Cardiac muscle cell (in vitro differentiated cells and primary cell): ENCODE measurements at regions not wholly inside any gene's neighbourhood (a gene's known extent, or its start where the extent isn't known, plus 50 kb on each side); places are given as distances from the start of the nearest gene placed in this dataset.

Source experiments
- DNase-seq, 2 donors: peaks; one replicate each; pipeline versions ENCODE4 v3.0.0 to v3.0.0-alpha.2; 2010 to 2017; ENCODE audit warnings: low read depth in 1 of 2, low spot score in 1 of 2
- H3K27ac ChIP-seq: fragments of 200-600 bp; sonication (generic); 2 replicates; pipeline ENCODE4 v1.5.1; 2016
- H3K27me3 ChIP-seq: fragments of 200-600 bp; sonication (generic); 2 replicates; pipeline ENCODE4 v1.6.0; 2016; ENCODE audit warnings: control low read depth
- H3K36me3 ChIP-seq: fragments of 200-600 bp; sonication (generic); 2 replicates; pipeline ENCODE4 v1.5.1; 2016; ENCODE audit warnings: control low read depth
- H3K4me1 ChIP-seq: fragments of 200-600 bp; sonication (generic); 2 replicates; pipeline ENCODE4 v1.8.1; 2017; ENCODE audit warnings: low read depth, mild to moderate bottlenecking, mixed run types
- H3K4me3 ChIP-seq: fragments of 200-600 bp; sonication (generic); 2 replicates; pipeline ENCODE4 v1.5.1; 2016; ENCODE audit warnings: mild to moderate bottlenecking
- H3K9me3 ChIP-seq: fragments of 200-600 bp; sonication (generic); 2 replicates; pipeline ENCODE4 v1.5.1; 2017; ENCODE audit warnings: low read depth, mild to moderate bottlenecking, control low read depth
- CTCF ChIP-seq: IDR thresholded peaks from 2 replicates; pipeline ENCODE4 v1.5.1; 2012; ENCODE audit warnings: low read depth, mild to moderate bottlenecking, low read length

DNA sequence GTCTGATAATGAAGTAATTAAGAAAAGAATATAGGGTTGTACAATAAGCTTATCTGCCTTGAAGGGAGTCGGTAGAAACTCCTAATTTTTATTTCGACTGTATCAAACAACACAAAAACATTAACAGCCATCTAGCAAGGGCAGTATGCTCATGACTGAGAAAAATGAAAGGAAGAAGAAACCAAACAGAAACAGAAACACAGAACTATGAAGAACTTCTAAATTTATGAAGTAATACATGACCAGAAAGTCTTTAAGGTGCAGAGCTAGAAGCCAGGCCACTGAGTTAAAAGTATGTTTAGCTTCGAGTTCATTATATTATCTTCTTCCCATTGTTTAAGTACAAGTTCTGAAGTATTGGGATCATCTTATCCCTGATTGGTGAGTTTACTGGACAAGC, 367.3 kb upstream of the C9orf72 start:
- Histone ChIP-seq H3K36me3 (no peaks in the 10 kb centered on the region), H3K9me3 (no peaks in the 10 kb centered on the region)
- no peak for TF ChIP-seq CTCF

GRCh38 chr9:27943501-27943900, 370.2 kb upstream of the C9orf72 start:
- peak in 1 of 2 donors; percentile 7 for DNase-seq
- Histone ChIP-seq H3K9me3 (no peaks in the 10 kb centered on the region), H3K27me3 (no peaks in the 10 kb centered on the region), H3K36me3 (no peaks in the 10 kb centered on the region), H3K4me3 (no peak overlapping the region), H3K27ac (no peak overlapping the region), H3K4me1 (peaks cover 10% of the 10 kb centered on the region)
- TF ChIP-seq CTCF, result no peak

More for the DNA sequence above, 367.3 kb upstream of the C9orf72 start:
- Histone ChIP-seq H3K27me3 (no peaks in the 10 kb centered on the region), H3K27ac (no peak overlapping the region), H3K4me3 (no peak overlapping the region), H3K4me1 (peaks cover 10% of the 10 kb centered on the region)
- DNase-seq, result no peak

DNA sequence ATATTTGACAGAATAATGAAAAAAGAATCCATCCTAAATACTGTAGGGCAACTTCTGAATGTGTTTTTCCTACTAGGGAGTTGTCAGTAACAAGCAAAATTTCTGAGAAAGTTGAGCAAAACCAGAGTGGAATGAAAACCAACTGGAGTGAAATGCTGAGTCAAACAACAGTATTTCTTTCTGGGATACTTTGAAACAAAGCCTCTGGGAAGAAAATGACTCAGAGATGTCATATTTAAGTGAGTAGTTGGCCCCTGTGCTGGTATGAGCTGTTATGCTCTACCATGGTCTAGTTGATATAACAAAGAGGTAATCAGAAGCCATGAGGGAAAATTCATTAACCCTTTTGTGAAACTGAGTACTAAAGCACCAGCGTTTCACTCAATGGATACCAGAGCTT, 372.1 kb upstream of the C9orf72 start:
- Histone ChIP-seq H3K27ac (no peak overlapping the region), H3K36me3 (no peaks in the 10 kb centered on the region), H3K4me1 (peaks cover 10% of the 10 kb centered on the region), H3K4me3 (no peak overlapping the region), H3K9me3 (no peaks in the 10 kb centered on the region), H3K27me3 (no peaks in the 10 kb centered on the region)
- no peak for DNase-seq
- TF ChIP-seq CTCF, result no peak

- DNase-seq, result no peak
- H3K27ac ChIP-seq, result no peak overlapping the region
- TF ChIP-seq CTCF, result no peak
- H3K27me3 ChIP-seq, result no peaks in the 10 kb centered on the region
- H3K36me3 ChIP-seq, result no peaks in the 10 kb centered on the region
- no peaks in the 10 kb centered on the region for H3K4me1 ChIP-seq
- H3K4me3 ChIP-seq, result no peak overlapping the region
- no peaks in the 10 kb centered on the region for H3K9me3 ChIP-seq
These were observed 377.1 kb upstream of the C9orf72 start for GRCh38 chr9:27950382-27950781.

GRCh38 chr9:27954858-27955257, 381.6 kb upstream of the C9orf72 start:
- Histone ChIP-seq H3K27ac (no peak overlapping the region), H3K9me3 (no peaks in the 10 kb centered on the region), H3K36me3 (no peaks in the 10 kb centered on the region), H3K27me3 (no peaks in the 10 kb centered on the region), H3K4me3 (no peak overlapping the region), H3K4me1 (no peaks in the 10 kb centered on the region)
- TF ChIP-seq CTCF, result no peak
- no peak for DNase-seq

GRCh38 chr9:27963836-27964235, 390.6 kb upstream of the C9orf72 start:
- no peaks in the 10 kb centered on the region for H3K36me3 ChIP-seq
- H3K4me1 ChIP-seq, result no peaks in the 10 kb centered on the region
- TF ChIP-seq CTCF, result no peak
- no peak overlapping the region for H3K4me3 ChIP-seq
- no peaks in the 10 kb centered on the region for H3K9me3 ChIP-seq
- no peak overlapping the region for H3K27ac ChIP-seq
- DNase-seq, result no peak
- no peaks in the 10 kb centered on the region for H3K27me3 ChIP-seq
